H1 (cell line): ENCODE measurements at regions not wholly inside any gene's neighbourhood (a gene's known extent, or its start where the extent isn't known, plus 50 kb on each side); places are given as distances from the start of the nearest gene placed in this dataset.

Experiments used
- BCL11A ChIP-seq, 2 experiments: IDR thresholded peaks; one replicate each; pipeline ENCODE4 v1.6.1; 2011; ENCODE audit warnings: low read depth in 2 of 2, low read length in 2 of 2, mild to moderate bottlenecking in 2 of 2
- TF ChIP-seq, protein P1 (sequence below): IDR thresholded peaks from 2 replicates; pipeline ENCODE4 v1.6.1; 2011; ENCODE audit warnings: low read length, improper control_type of control experiment

- TF ChIP-seq BCL11A (IDR thresholded peaks at IDR 0.05; ENCODE audit: low read depth in 2 of 2, low read length in 2 of 2), result no peak
- TF ChIP-seq, protein P1, sequence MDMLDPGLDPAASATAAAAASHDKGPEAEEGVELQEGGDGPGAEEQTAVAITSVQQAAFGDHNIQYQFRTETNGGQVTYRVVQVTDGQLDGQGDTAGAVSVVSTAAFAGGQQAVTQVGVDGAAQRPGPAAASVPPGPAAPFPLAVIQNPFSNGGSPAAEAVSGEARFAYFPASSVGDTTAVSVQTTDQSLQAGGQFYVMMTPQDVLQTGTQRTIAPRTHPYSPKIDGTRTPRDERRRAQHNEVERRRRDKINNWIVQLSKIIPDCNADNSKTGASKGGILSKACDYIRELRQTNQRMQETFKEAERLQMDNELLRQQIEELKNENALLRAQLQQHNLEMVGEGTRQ, result no peak
Measured at GRCh38 chr6:128803911-128804310, 79.0 kb upstream of the LAMA2 start (continued).
